Tibial nerve (tissue), 3 donors: ENCODE measurements at regions not wholly inside any gene's neighbourhood (a gene's known extent, or its start where the extent isn't known, plus 50 kb on each side); places are given as distances from the start of the nearest gene placed in this dataset.

ENCODE experiments used
- CTCF ChIP-seq, 5 experiments: fragments of 200-600 bp in 3 of 5; fragments of 450-650 bp in 2 of 5; sonication (generic) in 3 of 5; IDR thresholded peaks; one replicate each; pipeline ENCODE4 v1.5.1; 2016 to 2019; ENCODE audit warnings: antibody characterized with exemption in 5 of 5, mild to moderate bottlenecking in 3 of 5, moderate library complexity in 2 of 5
- POLR2A ChIP-seq, 2 donors: fragments of 450-650 bp; IDR thresholded peaks; one replicate each; pipeline ENCODE4 v1.6.1; 2017; ENCODE audit warnings: antibody characterized with exemption in 2 of 2, mild to moderate bottlenecking in 2 of 2, moderate library complexity in 2 of 2

- TF ChIP-seq CTCF (IDR thresholded peaks at IDR 0.05) (peak in 1 of 5 experiments; percentile 13), POLR2A (IDR thresholded peaks at IDR 0.05) (no peak)
These were observed 907.4 kb upstream of the AMELY start for GRCh38 chrY:7818924-7819323.
